Prostate gland (tissue), 2 donors: ENCODE measurements at regions not wholly inside any gene's neighbourhood (a gene's known extent, or its start where the extent isn't known, plus 50 kb on each side); places are given as distances from the start of the nearest gene placed in this dataset.
A peak's percentile ranks its signal among the peaks of the same experiment; 100 is the strongest.

Source experiments
- DNase-seq: peaks from one replicate; pipeline ENCODE4 v3.0.0-alpha.2; 2019; ENCODE audit warnings: low spot score
- H3K27ac ChIP-seq, 2 donors: fragments of 200-600 bp; sonication (generic); 2 replicates each; pipeline ENCODE4 v1.5.1; 2017 to 2019
- H3K27me3 ChIP-seq: fragments of 200-600 bp; sonication (generic); replicated peaks from 2 replicates; pipeline ENCODE4 v1.5.1; 2019; ENCODE audit not compliant: insufficient read depth
- H3K36me3 ChIP-seq, 2 donors: fragments of 200-600 bp; sonication (generic); 1 replicate in 1 of 2; 2 replicates in 1 of 2; pipeline versions ENCODE4 v1.5.1 to v1.8.1; 2017 to 2019
- H3K4me1 ChIP-seq: fragments of 200-600 bp; sonication (generic); replicated peaks from 2 replicates; pipeline ENCODE4 v1.5.1; 2019
- H3K4me3 ChIP-seq, 2 donors: fragments of 200-600 bp; sonication (generic); 2 replicates each; pipeline ENCODE4 v1.5.1; 2017 to 2019
- H3K9me3 ChIP-seq: fragments of 200-600 bp; sonication (generic); 2 replicates; pipeline ENCODE4 v1.5.1; 2017
- CTCF ChIP-seq, 4 experiments: fragments of 200-600 bp in 2 of 4; fragments of 450-650 bp in 2 of 4; sonication (generic) in 2 of 4; IDR thresholded peaks; 1 replicate in 3 of 4; 2 replicates in 1 of 4; pipeline ENCODE4 v1.5.1; 2016 to 2019; ENCODE audit warnings: antibody characterized with exemption in 4 of 4, mild to moderate bottlenecking in 2 of 4, moderate library complexity in 2 of 4
- POLR2A ChIP-seq: fragments of 450-650 bp; IDR thresholded peaks from one replicate; pipeline ENCODE4 v1.6.1; 2016; ENCODE audit warnings: antibody characterized with exemption, mild to moderate bottlenecking
- POLR2AphosphoS5 ChIP-seq: sonication (generic); formaldehyde crosslinking; IDR thresholded peaks from one replicate; pipeline ENCODE4 v1.6.1; 2017; ENCODE audit warnings: antibody characterized with exemption
- WGBS: methylation state at CpG from one replicate; pipeline ENCODE4 v1.1.5; 2018; 5-methylcytosine and 5-hydroxymethylcytosine counted together
- intact Hi-C: fragments of 100-400 bp; cut with DNase I; formaldehyde crosslinking; loops from one replicate; pipeline ENCODE4 v1.14.2; 2022

GRCh38 chr2:61677942-61678341 lies 139.8 kb upstream of the XPO1 start:
- Histone ChIP-seq H3K4me3 (no peak overlapping the region), H3K9me3 (no peaks in the 10 kb centered on the region), H3K4me1 (no peaks in the 10 kb centered on the region), H3K27ac (peak overlapping the region in 1 of 2 donors; percentile 57), H3K27me3 (no peaks in the 10 kb centered on the region), H3K36me3 (no peaks in the 10 kb centered on the region)
- intact Hi-C loops: no loop called here
- no peak for DNase-seq
- no peak for TF ChIP-seq CTCF (IDR thresholded peaks at IDR 0.05)
- no peak for TF ChIP-seq POLR2A
- TF ChIP-seq POLR2AphosphoS5: no peak

GRCh38 chr2:61677306-61677705 lies 139.2 kb upstream of the XPO1 start:
- no peaks in the 10 kb centered on the region for H3K9me3 ChIP-seq
- WGBS: 97% methylated on average over 1 of the region's 1 CpG
- H3K36me3 ChIP-seq: no peaks in the 10 kb centered on the region
- TF ChIP-seq POLR2AphosphoS5 (peak; percentile 7), CTCF (IDR thresholded peaks at IDR 0.05) (no peak), POLR2A (no peak)
- no peak overlapping the region for H3K27ac ChIP-seq
- no peak for DNase-seq
- intact Hi-C loops: no loop called here
- H3K4me1 ChIP-seq: no peaks in the 10 kb centered on the region
- no peak overlapping the region for H3K4me3 ChIP-seq
- H3K27me3 ChIP-seq: no peaks in the 10 kb centered on the region

GRCh38 chr2:61675204-61675603 lies 137.0 kb upstream of the XPO1 start:
- Histone ChIP-seq H3K9me3 (no peaks in the 10 kb centered on the region), H3K4me1 (no peaks in the 10 kb centered on the region), H3K27ac (no peak overlapping the region), H3K4me3 (no peak overlapping the region), H3K27me3 (no peaks in the 10 kb centered on the region), H3K36me3 (no peaks in the 10 kb centered on the region)
- TF ChIP-seq CTCF (IDR thresholded peaks at IDR 0.05): no peak
- TF ChIP-seq POLR2A: no peak
- TF ChIP-seq POLR2AphosphoS5: no peak
- DNase-seq: no peak
- intact Hi-C loops: no loop called here

DNA sequence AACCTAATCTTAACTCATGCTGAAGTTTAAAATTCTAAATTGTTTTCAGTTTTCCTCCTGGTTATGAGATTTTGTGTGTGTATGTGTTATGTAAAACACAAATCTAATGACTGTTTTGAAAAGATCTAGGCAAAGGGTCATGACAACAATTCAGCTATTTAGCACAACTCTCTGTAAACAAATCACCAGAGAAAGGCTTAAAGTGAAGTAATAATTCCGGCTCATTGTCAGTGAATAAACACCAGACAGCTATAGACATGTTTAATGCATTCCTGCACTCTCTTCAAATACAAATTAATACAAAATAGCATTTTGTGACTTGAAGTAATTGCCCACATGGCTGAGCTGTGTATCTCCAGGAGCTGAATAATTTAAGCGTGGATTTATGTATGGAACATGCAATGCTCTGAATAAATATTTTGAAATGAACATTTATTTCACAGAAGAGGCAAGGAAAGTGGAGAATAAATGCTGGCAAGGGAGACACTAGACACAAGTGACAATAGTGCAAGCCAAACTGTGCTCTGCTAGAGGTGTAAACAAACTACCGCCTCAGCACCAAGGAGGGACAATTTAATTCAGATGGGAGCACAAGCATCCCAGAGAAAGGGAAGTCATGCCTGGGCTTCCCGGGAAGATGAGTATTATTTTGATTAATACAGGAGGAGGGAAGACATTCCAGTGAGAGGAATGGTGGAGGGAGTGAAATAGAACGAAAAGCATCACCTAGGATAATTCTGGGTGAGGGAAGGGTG lies 133.6 kb upstream of the XPO1 start:
- H3K4me1 ChIP-seq: no peaks in the 10 kb centered on the region
- H3K27me3 ChIP-seq: no peaks in the 10 kb centered on the region
- peak overlapping the region in 1 of 2 donors; percentile 13 for H3K4me3 ChIP-seq
- no peak for DNase-seq
- H3K9me3 ChIP-seq: no peaks in the 10 kb centered on the region
- H3K27ac ChIP-seq: peak overlapping the region; percentile 75 to 76
- TF ChIP-seq CTCF (IDR thresholded peaks at IDR 0.05): no peak
- no peak for TF ChIP-seq POLR2A
- TF ChIP-seq POLR2AphosphoS5: peak; percentile 42
- H3K36me3 ChIP-seq: no peaks in the 10 kb centered on the region
- 35% methylated on average over 5 of the region's 5 CpGs for WGBS
- intact Hi-C loops: no loop called here
